Lower leg skin (tissue), 4 donors: ENCODE measurements at regions not wholly inside any gene's neighbourhood (a gene's known extent, or its start where the extent isn't known, plus 50 kb on each side); places are given as distances from the start of the nearest gene placed in this dataset.

ENCODE experiments used
- DNase-seq, 2 donors: peaks; one replicate each; pipeline ENCODE4 v3.0.0-alpha.2; 2019; ENCODE audit warnings: low spot score in 2 of 2
- H3K4me3 ChIP-seq: fragments of 200-600 bp; sonication (generic); 2 replicates; pipeline ENCODE4 v1.5.1; 2017; ENCODE audit warnings: mild to moderate bottlenecking, low read depth; ENCODE audit not compliant: poor library complexity, severe bottlenecking
- CTCF ChIP-seq, 3 donors: fragments of 450-650 bp; IDR thresholded peaks; one replicate each; pipeline ENCODE4 v1.5.1; 2016; ENCODE audit warnings: antibody characterized with exemption in 3 of 3, mild to moderate bottlenecking in 3 of 3, moderate library complexity in 2 of 3
- POLR2A ChIP-seq, 2 donors: fragments of 450-650 bp; IDR thresholded peaks; one replicate each; pipeline ENCODE4 v1.6.1; 2016 to 2017; ENCODE audit warnings: antibody characterized with exemption in 2 of 2, mild to moderate bottlenecking in 1 of 2, moderate library complexity in 1 of 2
- WGBS, 2 donors: methylation state at CpG; one replicate each; pipeline ENCODE4 v1.1.5; 2018; 5-methylcytosine and 5-hydroxymethylcytosine counted together
- intact Hi-C: fragments of 100-400 bp; cut with DNase I; formaldehyde crosslinking; loops from one replicate; pipeline ENCODE4 v1.15.0; 2023; ENCODE audit warnings: low total_unique reads

DNA sequence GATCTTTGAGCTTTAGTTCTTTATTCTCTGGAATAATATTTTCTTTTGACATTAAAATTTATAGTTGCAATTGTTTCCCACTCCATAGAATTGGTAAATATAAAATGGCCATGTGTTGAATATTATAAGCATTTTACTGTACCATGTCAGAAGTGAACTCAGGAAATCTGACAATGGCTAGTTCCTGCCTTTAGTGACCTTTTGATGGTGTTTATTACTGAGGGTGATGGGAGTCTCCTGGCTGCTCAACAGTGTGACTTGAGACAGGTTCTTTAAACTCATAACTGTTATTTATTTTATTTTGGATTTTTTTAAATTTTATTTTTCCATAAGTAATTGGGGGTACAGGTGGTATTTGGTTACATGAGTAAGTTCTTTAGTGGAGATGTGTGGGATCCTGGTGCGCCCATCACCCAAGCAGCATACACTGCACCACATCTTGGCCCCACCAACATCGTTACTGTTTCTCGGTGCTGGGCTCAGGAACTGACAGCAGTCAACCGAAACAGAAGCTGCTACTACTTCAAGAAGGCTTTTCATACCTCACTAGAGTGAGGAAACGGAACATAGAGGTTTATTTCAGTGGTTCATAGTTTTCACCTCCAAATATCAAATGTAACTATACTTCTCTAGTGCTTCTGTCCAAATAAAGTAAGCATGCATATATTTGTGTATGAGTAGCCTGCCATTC, 90.4 kb downstream of the PLEKHG1 start:
- H3K4me3 ChIP-seq, result no peak overlapping the region
- intact Hi-C loops, result no loop called here
- WGBS, 2 donors, result 90 to 97% methylated on average over 5 of the region's 5 CpGs

GRCh38 chr6:150690681-150691080, 91.0 kb downstream of the PLEKHG1 start:
- intact Hi-C loops, result no loop called here
- no peak for TF ChIP-seq POLR2A (IDR thresholded peaks at IDR 0.05)
- no peak for TF ChIP-seq CTCF (IDR thresholded peaks at IDR 0.05)
- no peak overlapping the region for H3K4me3 ChIP-seq
- no peak for DNase-seq
- WGBS, 2 donors, result 91 to 95% methylated on average over 6 of the region's 6 CpGs

More for the DNA sequence above, 90.4 kb downstream of the PLEKHG1 start:
- DNase-seq, result no peak
- no peak for TF ChIP-seq CTCF (IDR thresholded peaks at IDR 0.05)
- no peak for TF ChIP-seq POLR2A (IDR thresholded peaks at IDR 0.05)

DNA sequence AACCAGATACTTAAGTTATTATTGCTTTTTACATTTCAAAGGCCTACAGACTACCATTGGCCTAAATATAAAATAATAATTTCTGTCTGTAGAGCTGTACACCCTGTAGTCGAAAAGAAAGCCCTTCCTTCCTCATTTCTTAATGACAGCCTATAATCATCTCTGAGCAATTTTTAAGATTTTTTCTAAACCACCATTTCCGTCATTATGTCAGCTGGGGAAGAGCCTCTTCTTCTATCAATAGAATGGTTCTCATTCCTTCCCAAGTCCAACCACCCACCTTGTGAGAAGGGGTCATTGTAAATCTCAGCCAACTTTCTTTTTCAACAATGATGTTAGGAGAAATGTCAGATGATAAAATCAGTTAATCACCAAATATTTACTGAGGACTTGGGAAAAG, 91.8 kb downstream of the PLEKHG1 start:
- 75% methylated on average over 2 of the region's 2 CpGs for WGBS, 2 donors
- intact Hi-C loops, result no loop called here
- TF ChIP-seq CTCF (IDR thresholded peaks at IDR 0.05) (no peak), POLR2A (IDR thresholded peaks at IDR 0.05) (no peak)
- no peak for DNase-seq
- H3K4me3 ChIP-seq, result no peak overlapping the region

GRCh38 chr6:150692604-150693003, 92.9 kb downstream of the PLEKHG1 start:
- WGBS, 2 donors, result 95% methylated on average over 2 of the region's 2 CpGs
- no peak for DNase-seq
- TF ChIP-seq POLR2A (IDR thresholded peaks at IDR 0.05) (no peak), CTCF (IDR thresholded peaks at IDR 0.05) (no peak)

GRCh38 chr6:150694889-150695288, 95.2 kb downstream of the PLEKHG1 start:
- TF ChIP-seq CTCF (IDR thresholded peaks at IDR 0.05) (no peak), POLR2A (IDR thresholded peaks at IDR 0.05) (no peak)

More at GRCh38 chr6:150692604-150693003, 92.9 kb downstream of the PLEKHG1 start:
- intact Hi-C loops, result no loop called here
- no peak overlapping the region for H3K4me3 ChIP-seq

GRCh38 chr6:150695652-150696051, 96.0 kb downstream of the PLEKHG1 start:
- TF ChIP-seq POLR2A (IDR thresholded peaks at IDR 0.05), result no peak
- TF ChIP-seq CTCF (IDR thresholded peaks at IDR 0.05), result no peak
- H3K4me3 ChIP-seq, result no peak overlapping the region
- DNase-seq, result no peak
- 76 to 79% methylated on average over 2 of the region's 2 CpGs for WGBS, 2 donors
- intact Hi-C loops, result no loop called here

More at GRCh38 chr6:150694889-150695288, 95.2 kb downstream of the PLEKHG1 start:
- no peak overlapping the region for H3K4me3 ChIP-seq
- intact Hi-C loops, result no loop called here
- DNase-seq, result no peak
